MV-4-11 (cell line): ENCODE measurements at regions not wholly inside any gene's neighbourhood (a gene's known extent, or its start where the extent isn't known, plus 50 kb on each side); places are given as distances from the start of the nearest gene placed in this dataset.

Experiments
- DNase-seq: peaks from one replicate; lab custom pipeline; 2025; lab: John Stamatoyannopoulos, UW

DNA sequence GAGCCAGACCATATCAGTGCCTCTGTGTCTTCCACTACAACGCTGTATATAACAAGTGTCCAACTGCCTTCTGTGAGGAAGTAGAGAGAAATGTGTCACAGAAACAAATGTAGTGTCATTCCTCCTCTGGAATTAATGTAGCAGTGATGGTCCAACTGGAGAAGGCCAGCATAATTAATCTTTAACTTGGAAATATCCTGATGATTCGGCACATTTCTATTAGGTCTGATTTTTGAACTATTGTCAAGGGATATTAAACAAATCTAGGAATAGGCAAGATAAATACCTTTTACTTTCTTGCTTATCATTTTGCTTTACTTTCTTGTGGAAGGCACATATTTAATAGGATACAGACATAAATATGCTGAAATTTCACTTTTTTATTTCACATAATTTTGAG, 446.2 kb upstream of the ALCAM start:
- no peak for DNase-seq

DNA sequence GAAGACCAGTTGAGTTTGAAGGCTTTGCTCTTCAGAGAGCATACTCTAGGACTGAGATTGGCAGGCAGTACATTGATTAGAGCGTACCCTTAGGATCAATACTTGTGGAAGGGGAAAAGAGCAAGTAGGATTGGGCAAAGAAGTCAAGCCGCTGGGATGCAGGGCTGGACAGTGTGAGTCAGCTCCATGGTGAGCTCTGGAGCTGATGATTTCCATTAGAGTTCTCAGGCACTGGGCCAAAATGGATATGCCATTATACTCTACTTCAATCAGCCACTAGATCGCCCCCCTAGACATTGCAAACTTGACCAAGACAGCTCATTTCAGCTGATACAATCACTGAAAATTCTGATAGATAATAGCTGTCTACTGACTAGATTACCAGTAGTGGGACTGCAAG, 432.7 kb upstream of the ALCAM start:
- no peak for DNase-seq

DNA sequence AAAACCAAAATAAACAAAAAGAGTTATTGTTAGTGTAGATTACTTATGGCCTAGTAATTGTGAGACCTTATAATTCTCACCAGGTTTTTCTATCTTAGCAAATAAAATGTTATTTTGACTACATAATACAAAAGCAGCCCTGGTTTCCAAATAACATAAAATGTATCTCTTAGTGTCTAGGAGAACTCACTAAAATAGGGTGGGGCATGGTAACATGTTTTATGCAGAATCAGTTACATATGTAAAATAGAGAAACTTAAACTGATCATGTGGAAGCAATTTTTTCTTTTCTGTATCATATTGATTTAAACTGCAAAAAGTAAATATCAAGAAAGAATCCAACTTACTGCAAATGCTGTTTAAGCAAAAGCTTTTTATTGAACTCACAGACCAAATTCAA, 431.1 kb upstream of the ALCAM start:
- DNase-seq: no peak

DNA sequence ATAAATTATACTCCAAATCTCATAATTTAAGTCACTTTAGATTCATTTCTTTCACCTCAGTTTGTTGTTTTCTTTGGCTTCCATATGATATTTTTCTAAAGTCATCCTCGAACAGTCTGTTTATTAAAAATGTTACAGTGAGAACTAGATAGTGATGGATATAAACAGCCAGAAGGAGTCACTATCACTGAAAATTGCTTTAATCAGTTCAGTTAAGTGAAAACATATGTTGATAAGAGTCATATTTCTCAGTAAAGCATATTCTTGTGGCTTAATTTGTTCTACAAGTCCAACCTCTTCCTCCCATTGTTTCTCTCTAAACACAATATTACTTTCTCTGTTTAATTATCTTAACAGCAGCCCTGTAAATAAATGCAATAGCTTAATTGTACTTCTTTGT, 427.5 kb upstream of the ALCAM start:
- DNase-seq: no peak

DNA sequence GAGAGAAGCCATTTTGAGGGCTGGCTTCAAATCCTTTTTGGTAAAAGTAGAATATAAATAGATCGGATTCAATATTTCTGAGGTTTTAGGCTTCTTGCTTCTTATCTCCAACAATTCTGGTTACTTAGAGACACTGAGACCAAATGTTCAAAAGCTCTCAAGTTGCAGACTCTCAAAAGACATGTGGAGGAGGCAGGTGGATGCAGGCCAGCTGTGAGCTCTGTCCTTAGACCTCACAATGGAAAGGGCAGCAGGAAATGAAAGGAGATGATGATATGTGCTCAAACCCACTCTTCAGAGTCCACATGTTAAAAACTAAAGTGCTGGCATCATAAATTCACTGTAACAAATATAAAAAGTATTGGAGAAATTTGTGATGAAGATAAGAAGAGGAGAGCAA, 424.9 kb upstream of the ALCAM start:
- no peak for DNase-seq

DNA sequence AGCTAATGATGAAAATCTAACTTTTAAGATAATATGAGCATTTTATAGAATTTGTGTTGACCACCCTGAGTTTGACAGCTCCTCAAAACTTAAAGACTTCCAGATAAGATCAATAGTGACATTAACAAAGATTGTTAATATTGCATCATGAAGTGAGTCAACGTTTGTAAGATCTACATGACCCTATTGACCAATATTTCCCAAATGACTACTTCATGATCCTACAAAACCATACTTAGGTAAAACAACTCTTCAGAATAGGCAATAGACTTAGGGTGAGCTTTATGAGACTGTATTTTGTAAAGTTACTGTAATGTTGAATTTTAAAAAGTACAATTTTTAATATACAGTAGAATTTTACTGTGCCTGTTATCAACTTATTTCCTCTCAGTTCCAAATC, 422.7 kb upstream of the ALCAM start:
- no peak for DNase-seq

DNA sequence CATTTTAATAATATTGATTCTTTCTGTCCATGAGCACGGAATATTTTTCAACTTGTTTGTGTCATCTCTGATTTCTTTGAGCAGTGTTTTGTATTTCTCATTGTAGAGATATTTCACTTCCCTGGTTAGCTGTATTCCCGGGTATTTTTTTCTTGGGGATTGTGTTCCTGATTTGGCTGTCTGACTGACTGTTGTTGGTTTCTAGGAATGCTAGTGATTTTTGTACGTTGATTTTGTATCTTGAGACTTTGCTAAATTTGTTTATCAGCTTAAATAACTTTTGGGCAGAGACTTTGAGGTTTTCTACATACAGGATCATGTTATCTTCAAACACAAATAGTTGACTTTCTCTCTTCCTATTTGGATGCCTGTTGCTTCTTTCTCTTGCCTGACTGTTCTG, 418.8 kb upstream of the ALCAM start:
- no peak for DNase-seq

DNA sequence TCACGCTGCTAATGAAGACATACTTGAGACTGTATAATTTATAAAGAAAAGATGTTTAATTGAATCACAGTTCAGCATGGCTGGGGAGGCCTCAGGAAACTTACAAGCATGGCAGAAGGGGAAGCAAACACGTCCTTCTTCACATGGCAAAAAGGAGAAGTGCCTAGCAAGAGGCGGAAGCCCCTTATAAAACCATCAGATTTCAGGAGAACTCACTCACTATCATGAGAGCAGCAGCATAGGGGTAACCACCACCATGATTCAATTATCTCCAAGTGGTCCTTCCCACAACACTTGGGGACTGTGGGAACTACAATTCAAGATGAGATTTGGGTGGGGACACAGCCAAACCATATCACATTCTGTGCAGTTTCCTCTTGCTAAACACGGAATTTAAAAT, 416.9 kb upstream of the ALCAM start:
- DNase-seq: peak; percentile 22

DNA sequence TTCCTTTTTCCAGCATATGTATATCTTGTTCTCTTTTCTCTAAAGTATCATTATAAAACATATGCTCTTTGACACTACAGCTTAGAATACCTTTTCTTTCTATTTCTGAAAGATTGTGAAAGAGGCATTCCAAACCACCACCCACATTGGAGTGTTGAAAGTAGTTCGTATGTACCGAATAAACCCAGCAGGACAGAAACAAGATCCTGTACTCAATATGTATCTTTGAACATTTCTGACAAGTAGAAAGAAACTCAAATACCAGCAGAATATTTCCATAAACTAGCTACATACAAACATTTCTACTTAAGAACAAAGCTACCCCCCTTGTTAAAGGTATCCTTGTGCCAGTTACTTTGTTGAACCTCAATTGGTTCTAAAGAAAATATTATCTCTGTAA, 415.3 kb upstream of the ALCAM start:
- DNase-seq: no peak

DNA sequence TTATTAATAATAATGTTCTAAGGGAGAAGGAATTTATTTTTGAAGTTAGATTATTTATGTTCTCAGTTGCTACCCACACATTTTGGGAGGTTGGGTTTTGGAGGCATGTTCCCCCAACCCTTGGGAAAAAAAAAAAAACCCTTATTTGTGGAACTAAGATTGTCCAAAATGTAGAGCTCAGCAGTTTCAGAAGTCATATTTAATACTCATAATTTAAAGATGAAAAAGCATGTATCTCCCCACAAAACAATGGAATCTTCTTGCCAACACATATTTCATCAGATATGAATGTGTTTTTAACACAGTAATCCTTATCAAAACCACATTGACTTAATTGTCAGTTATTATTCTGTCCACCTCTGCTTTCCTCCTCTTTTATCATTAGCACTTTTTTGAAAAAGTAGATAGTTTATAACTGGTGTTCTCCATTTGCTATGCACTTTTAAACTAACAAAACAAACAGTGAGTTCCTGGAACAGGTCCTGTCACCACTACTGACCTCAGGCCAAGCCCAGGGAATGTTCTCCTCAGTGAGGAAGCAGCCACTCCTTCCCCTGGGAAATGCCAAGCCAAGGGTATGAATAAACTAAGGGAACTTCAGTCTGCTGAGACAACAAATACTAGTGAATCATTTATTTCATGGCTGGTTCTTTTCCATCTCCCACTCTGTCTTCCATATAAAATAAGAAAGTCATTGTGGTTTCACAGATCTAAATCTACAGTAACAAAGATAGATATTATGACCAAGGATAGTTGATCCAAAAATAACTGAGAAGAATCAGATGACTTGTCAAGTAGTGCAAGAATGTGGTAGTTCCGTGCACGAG, 414.4 kb upstream of the ALCAM start:
- no peak for DNase-seq

DNA sequence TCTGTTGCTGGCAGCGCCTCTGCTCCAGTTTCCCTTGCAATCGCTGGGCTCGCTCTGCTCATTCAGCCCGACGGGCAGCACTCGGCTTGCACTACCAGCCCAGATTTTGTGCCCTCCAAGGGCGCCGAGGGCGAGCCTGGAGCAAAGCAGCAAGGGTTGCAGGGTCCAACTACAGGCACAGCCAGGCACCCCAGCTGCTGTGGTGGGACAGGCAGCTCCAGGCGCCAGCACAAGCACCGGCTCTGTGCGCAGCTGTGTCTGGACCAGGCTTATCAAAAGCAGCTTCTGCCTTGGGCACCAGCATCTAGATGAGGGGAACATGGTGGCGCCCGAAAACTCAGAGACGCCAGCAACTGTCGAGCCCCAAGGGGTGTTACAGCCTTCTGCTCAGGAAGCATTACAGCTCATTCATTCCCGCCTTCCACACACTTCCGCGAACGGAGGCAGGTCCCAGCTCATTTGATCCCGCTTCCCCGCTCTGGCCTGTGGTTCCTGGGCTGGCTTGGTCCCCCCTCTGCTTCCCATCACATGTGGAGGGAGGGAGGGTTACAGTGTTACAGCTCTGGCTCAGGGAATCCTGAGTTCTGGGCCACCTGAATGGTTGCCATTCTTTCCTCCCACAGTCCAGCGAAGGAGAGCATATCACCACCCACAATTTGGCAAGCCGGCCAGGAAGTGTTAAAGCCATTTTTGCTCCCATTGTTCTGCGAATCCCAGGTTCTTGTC, 409.9 kb upstream of the ALCAM start:
- DNase-seq: no peak

DNA sequence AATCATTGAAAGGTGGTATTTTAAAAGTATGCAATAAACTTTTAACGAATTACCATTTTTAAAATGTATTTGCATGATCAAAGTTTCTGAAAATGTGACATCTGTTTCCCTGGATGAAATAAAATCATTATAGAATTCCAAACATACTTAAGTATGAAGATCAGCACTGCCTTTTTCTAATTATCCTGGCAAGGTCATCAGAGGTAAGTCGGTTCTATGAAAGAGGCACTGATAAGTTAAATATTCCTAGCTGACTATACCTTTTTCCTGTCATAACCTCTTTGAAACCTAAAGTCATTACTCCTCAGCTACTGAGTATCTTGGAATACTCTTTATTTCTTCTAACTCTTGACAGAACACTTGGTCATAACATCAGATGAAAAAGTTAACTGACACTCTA, 406.1 kb upstream of the ALCAM start:
- no peak for DNase-seq

DNA sequence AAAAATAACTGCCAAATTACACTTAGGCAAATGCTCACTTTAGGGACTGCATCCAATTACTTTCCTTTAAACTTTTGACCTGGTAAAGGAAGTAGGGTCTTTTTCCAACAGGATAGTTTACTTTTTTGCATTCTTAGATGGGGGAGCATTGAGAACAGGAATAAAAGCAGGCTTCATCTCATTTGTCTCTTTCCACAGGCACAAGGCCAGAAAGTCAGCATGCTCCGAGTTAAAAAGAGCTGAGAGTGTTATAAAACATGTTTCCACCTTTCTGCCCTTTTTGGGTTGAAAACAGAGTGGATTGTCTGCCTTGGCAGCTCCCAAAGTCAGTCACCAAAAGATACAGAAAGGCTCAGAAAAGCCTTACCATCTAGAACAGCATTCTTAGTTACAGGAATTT, 404.9 kb upstream of the ALCAM start:
- DNase-seq: no peak

DNA sequence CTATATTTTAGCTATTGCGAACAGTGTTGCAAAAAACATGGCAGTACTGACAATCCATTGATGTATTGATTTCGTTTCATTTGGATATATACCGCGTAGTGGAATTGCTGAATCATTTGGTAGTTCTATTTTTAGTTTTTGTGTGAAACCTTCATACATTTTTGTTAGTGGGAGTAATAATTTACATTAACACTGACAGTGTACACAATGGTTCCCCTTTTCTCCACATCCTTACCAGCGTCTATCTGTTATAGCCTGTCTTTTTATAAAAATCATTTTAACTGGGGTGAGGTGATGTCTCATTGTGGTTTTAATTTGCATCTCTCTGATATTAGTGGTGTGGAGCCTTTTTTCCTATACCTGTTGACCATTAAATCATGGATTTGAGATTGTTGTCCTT, 392.4 kb upstream of the ALCAM start:
- no peak for DNase-seq

DNA sequence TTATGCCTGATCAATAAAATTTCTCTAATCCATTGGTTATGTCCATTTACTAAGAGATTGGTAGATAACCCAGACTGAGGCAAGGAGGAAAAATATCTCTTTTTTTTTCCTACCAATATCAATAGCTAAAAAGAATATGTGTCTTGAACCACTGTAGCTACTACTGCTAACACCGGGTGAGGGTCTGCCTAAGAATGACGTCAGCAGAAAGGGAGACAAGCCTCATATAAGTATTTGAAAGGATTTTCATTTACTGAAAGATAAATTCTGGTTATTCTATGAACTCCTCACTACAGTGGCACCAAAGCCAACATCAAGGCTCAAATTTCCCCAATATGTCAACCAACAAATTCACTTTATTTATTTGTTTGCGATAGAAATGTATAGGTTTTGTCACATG, 389.0 kb upstream of the ALCAM start:
- no peak for DNase-seq

DNA sequence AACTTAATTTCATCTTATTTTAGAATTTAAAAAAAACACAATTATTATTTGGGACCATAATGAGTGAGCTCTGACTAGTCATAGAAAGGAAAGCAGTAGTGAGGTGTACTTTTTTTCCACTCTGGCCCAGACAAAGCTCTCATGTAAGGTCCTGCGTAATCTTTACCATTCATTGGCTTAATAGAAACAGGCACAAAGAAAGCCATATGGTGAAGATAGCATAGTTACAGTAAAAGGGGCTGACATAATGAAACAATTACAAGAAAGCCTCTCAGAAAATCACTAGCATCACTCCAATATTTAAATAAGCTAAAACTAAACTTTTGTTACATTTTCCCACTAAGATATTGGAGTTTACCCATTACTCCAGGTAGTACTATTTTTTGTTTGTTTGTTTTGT, 384.6 kb upstream of the ALCAM start:
- no peak for DNase-seq

DNA sequence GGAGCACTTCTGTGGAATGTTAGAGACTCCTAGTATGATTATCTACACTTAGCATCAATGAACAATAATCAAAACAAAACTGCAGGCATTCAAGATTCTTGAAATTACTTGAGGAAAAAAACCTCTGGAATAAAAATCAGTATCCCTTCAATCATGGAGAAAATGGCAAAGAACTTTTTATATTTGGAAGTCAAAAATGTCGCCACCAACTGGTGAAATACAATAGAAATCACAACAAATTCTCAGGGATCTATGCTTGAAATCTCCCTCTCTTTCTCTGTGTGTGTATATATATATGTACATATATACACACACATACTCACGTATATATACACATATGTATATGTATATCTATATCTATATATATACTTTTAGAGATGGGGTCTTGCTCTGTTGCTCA, 378.9 kb upstream of the ALCAM start:
- DNase-seq: no peak

DNA sequence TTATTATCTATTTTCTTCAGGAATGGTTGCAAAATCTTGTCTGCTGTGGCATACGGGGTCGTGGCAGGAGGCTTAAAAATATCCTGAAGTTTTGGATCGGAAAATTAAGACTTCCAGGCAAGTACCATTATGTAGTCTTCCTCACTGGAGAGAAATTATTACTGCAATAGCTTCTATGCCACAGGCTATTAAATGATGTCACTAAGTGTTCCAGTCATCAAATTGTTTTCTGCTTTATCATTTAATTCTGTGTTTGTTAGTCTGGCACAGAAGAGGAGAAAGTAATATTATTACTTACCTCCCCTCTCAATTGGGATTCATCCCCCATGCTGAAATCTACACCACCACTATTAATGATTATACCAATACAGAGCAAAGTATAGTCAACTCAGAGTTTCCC, 378.2 kb upstream of the ALCAM start:
- no peak for DNase-seq

DNA sequence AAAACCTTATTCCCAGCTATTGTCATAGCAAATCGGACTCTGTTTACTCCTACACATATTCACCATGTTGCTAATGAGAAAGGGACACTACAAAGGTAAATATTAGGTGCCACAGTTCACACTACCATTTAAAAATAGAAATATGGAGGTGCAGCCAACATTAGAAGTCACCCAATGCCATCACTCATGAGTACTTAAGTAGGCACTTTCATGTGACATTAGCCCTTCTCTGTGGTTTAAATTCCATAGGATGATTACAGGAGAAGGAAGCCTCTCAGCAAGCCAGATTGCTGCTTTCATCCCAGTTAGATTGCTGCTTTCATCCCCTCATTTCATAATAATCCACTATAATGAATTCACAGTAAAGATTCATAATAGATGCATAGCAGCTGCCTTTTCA, 376.8 kb upstream of the ALCAM start:
- DNase-seq: no peak

DNA sequence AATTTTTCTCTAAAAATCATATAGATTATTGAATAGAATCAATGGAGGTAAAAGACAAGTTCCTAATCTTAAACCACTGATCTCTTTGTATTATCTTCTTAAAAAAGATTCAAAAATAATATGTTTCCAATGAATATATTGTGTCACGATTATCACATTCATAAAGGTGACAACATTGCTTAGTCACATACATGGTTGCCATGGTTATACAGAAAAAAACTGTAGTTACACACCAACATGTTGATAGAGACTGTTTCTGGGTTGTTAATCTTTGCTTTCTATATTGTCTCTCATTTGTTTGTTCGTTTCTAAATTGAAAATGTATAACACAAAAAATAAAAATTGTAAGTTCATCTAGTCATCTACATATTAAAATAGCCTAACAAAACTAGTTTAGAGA, 376.0 kb upstream of the ALCAM start:
- no peak for DNase-seq

DNA sequence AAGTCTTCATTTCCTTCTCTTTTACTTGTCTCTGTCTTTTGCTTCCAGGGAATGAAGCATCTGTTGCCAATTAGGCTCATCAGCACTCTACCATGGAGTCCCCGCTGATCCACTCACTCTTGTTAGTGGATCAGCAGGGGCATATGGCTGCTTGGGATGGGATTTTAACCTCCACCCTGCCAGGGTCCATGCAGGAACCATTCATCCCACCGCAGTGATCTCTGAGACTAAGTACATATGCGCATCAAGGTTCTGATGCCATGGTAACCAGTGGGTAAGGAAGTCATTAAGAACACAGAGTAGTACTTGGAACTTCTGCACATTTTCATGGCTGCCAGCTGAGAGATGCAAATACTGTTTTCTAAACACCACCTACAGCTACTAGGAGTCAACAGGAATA, 374.0 kb upstream of the ALCAM start:
- DNase-seq: no peak

DNA sequence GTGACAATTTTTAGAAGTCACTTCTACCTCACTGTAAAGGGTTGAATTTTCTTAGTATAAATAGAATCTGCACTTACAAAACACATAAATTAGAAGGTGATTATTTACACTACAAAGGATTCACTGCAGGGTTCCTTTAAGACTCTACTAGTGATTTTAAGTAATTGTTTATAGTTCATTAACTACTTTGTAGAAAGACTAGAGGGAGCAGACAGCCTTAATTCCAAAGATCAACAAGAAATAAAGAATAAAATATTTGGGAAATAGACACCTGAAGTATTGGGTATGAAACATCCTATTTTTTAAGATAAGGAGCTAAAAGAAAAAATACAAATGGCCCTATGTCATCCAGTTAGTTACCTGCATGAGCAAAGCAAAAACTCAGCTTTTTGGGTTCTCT, 360.5 kb upstream of the ALCAM start:
- DNase-seq: no peak

DNA sequence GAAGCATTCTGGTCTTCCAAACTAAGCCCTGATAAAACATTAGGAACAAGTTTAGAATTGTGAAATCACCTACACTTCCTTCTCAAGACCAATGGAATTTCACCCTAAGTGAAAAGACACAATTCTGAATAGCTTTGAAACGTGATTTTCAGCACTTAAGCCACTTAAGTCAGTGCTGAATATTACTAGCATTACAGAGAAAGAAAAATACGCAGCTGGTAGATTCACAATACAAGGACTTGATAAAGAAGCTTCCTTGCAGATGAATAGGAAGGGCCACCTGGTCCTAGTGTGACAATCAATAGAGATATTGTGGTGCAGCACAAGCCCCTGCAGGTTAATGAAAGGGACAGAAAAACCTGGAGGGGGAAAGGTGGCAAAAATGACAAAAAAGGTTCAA, 353.1 kb upstream of the ALCAM start:
- DNase-seq: no peak

DNA sequence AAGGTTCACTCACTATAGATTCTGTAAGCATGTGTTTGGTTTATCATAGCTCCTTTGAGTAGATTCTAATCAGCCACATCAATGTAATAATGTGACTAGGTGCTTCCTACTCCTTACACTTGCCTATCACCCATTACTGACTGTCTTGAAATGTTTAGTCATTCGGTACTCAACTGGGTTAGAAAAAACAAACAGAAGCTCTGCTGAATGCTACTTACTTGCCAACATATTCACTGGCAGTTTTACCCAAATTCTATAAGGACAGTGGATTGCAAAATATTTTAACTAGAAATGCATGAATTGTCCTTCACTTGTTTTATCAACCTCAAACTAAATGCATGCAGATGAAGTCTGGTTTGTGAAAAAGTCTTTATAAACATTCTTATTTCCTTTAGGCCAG, 352.1 kb upstream of the ALCAM start:
- DNase-seq: no peak
